ENCODE measurements at regions not wholly inside any gene's neighbourhood (a gene's known extent, or its start where the extent isn't known, plus 50 kb on each side); places are given as distances from the start of the nearest gene placed in this dataset.

GRCh38 chr5:107254214-107254901 lies 416.4 kb downstream of the EFNA5 start:
- no peak for TF ChIP-seq CTCF (conservative IDR thresholded peaks at IDR 0.05; ENCODE audit: low read length)
- TF ChIP-seq EZH2phosphoT487 (IDR thresholded peaks at IDR 0.05; ENCODE audit: borderline replicate concordance, low read depth, low read length), result no peak
